ENCODE measurements at regions not wholly inside any gene's neighbourhood (a gene's known extent, or its start where the extent isn't known, plus 50 kb on each side); places are given as distances from the start of the nearest gene placed in this dataset.

DNA sequence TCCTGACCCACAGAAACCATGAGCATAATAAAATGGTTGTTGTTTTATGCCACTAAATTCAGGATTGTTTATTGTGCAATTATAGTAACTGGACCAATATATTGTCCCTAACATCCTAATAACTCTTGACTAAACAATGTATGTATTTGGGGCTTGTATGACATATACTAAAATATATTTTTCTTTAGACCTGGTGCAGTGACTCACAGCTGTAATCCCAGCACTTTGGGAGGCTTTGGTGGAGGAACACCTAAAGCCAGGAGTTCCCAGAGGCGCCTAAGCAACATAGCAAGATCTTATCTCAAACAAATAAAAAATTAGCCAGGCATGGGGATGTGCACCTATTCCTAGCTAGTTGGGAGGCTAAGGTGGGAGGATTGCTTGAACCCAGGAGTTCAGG is 180.4 kb downstream of the SUCNR1 start:
- DNase-seq (ENCODE audit: low read depth in 2 of 2) = no peak

DNA sequence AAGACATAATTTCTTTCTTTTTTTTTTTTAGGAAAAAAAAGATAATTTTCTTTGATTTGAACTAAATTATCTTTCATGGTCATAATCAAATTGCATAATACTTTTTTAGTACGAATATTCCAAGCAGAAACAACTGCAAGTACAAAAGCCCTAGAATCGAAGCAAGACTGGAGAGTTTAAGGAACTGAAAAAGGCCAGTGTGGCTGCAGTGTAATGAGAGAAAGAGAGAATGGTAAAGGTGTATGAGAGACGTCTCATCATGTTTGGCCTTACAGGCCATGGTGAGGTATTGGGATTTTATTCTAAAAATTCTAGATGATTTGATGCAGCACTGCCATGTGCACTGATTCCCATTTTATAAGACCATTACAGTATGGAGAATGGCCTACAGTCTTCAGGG is 180.9 kb downstream of the SUCNR1 start:
- no peak for DNase-seq (ENCODE audit: low read depth in 2 of 2)

DNA sequence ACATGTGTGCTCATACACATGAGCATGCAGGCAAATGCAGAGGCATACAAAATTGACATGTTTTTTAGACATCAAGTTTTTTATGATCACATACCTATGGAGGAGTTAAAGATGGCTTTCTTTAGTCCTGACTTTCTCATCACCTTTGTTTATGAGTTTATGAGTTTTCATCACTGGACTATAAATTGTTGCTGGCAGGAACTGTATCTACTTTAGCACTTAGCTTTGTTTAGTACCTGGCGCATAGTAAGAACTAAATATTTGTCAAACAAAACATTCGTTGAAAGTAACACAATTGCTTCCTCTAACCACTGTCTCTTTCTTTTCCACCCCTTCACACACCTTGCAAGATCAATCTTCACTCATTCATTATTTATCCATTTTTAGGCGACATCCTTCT is 182.6 kb downstream of the SUCNR1 start:
- no peak for DNase-seq (ENCODE audit: low read depth in 2 of 2)

DNA sequence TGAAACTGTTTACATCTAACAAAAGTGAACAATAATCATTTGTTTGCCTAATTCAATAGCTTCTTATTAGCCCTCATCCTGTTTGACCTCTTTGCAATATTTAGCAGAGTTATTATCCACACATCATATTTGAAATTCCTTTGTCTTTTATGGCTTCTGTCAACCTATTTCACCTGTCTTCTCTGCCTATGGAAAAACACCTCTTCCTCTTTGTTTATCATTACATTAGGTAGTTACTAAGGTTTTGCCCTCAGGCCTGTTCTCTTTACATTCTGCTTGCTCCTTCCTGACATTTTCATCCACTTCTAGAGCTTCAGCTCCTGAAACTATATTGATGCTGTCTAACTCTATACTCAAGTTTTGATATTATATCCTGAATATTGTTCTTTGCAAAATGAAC is 183.0 kb downstream of the SUCNR1 start:
- DNase-seq (ENCODE audit: low read depth in 2 of 2) = no peak

DNA sequence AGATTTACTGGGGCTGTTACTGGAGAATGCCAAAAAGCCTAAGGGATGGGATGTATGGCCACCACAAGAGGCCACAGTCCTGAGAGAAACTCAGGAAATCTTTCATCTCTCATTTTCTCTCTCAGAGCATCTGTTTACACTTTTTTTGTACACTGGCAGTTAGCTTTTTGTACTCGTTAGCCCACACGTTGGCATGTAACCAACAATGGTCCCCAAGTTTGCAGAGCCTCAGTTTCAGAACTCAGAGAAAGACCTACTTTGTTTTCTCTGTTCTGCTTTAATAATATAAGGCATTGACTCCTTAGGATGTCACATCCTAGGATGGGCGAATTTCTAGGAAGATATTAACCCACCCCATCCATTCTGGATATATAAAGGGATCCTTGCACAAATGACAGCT is 183.5 kb downstream of the SUCNR1 start:
- no peak for DNase-seq (ENCODE audit: low read depth in 2 of 2)

DNA sequence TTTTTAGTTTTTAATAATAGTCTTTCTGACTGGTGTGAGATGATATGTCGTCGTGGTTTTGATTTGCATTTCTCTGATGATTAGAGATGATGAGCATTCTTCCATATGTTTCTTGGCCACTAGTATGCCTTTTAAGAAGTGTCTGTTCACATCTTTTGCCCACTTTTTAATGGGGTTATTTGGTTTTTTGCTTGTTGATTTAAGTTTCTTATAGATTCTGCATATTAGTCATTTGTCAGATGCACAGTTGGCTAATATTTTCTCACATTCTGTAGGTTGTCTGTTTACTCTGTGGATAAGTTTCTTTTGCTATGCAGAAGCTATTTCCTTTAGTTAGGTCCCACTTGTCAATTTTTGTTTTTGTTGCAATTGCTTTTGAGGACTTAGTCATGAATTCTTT is 185.4 kb downstream of the SUCNR1 start:
- DNase-seq (ENCODE audit: low read depth in 2 of 2) = no peak

DNA sequence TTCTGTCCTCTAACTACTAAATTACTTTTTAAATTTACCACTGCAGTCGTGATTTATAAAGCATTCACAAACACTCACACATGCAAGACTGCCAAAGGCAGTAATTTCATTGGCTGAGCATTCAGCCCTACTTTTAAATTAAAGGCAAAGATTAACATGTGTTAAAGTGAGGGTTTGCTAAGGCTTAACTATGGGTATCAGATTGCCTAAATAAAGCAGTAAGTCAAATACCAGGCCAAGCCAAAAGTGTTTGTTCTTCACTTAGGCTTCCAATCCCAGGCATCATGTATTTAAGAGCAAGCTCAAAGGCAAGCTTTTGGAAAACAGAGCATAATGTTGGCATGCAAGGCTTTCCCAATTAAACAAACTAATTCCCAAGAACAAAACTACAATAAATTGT is 187.3 kb downstream of the SUCNR1 start:
- no peak for DNase-seq (ENCODE audit: low read depth in 2 of 2)

DNA sequence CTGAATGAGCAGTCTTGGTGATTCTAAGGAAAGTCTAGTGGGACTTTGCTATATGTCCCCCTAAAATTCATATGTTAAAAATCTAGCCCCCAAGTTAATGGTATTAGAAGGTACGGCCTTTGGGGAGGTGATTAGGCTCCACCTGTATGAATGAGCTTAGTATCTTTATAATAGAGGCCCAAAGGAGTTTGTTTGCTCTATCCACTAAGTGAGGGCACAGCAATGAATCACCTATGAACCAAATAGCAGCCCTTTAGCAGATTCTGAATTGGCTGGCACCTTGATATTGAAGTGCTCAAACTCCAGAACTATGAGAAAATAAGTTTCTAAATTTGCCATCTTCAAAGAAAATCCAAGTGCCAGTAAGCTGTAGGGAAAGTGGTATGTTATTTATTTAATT is 187.9 kb downstream of the SUCNR1 start:
- no peak for DNase-seq (ENCODE audit: low read depth in 2 of 2)

DNA sequence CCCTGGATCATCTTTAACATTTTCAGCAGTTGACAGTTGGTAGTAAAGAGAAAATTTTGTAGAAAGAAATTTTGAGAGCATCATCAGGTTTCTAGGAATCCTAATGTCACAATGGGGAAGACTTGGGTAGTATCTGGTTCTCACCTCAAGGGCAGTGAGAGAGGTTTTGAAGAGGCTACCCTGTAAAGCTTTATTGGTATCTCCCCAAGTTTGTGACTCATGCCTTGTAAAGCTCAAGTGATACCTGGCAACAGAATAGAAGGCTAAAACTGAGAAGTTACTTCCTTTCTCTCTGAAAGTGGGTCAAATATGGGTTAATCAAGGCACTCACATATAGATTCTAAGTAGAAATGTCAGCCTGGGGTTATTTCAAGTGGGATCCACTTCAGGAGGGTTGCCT is 196.4 kb downstream of the SUCNR1 start:
- DNase-seq (ENCODE audit: low read depth in 2 of 2) = no peak

DNA sequence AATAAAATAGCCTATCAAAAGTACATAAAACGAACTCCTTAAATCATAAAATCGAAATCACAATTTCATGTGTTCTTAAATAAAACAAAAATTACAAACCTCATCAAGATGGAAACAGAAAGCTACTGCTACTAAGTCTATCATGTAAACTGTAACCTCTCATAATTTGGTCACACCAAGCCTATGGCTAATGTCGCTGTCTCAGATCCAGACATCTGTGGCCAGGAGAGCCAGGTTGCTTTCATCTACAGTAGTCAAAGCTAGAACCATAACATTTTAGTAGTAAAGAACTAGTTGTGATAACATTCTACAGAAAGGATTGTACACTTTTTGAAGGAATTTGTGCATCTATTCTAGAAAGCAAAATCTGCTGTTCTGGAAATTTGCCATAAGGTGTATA is 197.4 kb upstream of the MBNL1 start:
- no peak for DNase-seq (ENCODE audit: low read depth in 2 of 2)

DNA sequence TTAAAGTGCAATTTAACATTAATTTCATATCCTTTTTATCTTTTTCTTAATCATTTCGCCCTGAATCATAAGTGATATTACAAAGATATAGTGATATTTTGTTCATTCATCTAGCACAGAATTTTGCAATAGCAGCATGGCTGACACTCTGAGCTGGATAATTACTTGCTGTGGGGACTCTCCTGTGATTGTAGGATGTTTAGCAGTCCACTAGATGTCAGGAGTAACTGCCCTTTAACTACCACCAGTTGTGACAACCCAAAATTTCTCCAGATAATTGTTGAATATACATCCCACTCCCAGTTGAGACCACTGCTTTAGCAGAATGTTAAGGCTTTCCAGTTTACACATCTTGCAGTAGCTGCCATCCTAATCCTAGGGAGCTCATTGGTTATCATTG is 196.8 kb upstream of the MBNL1 start:
- DNase-seq (ENCODE audit: low read depth in 2 of 2) = no peak

DNA sequence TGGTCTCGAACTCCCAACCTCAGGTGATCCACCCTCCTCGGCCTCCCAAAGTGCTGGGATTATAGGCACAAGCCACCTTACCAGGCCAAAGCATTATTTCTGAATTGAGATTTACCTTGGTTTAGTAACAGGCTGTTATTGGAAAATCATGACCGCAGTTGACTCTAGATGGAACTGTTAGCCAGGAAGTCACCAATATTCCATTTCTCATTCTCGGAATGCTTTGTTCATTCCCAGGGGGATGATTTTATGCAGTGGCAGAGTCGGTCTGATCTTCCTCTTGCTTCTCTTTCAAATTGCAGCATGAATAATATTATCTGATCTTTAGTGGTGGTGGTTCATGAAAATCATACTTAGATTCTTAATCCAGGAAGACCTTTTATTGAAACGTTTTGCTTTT is 195.5 kb upstream of the MBNL1 start:
- no peak for DNase-seq (ENCODE audit: low read depth in 2 of 2)

DNA sequence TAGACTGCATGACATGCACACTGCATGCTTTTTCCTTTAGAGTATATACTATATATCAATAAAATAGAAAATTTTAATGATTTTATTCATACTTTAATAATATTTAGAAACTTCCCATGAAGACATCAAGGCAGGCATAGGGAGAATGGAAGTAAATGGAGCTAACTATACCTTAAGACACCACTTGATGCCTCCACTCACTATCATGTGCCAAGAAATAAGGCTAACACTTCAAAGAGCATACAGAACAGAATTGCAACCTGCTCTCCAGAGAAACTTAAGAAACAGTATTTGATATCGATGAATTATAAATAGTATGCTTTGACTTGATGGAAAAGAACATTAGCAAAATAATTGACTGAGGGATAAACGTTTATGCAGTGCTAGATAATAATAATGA is 192.6 kb upstream of the MBNL1 start:
- DNase-seq (ENCODE audit: low read depth in 2 of 2) = no peak

DNA sequence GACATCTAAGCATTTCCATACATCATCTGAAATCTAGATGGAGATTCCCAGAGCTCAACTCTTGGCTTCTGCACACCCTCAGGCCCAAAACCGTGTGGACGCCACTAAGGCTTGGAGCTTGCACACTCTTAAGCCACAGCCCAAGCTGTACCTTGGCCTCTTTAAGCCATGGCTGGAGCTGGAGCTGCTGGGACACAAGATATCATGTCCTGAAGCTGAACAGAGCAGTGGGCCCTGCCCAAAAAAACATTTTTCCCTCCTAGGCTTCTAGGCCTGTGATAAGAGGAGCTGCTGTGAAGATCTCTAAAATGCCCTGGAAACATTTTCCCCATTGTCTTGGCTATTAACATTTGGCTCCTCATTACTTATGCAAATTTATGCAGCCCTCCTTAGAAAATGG is 188.7 kb upstream of the MBNL1 start:
- DNase-seq (ENCODE audit: low read depth in 2 of 2) = no peak

DNA sequence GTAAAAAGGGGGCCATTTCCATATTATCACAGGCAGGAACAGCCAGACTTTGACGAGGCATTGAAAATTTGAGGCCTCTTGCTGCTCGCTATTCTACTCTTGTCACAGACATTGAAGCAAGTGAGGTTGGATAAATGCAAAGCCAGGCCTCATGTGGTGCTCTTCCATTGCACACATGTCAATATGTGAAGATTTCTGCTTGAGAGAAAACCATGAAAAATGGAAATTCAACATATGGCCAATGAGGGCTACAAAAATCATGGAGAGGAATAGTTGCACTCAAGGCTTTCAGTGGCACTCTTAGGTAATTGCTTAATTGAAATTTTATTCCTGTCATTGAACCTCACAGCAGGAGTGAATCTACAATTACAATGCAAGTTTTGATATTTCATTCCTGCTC is 185.6 kb upstream of the MBNL1 start:
- no peak for DNase-seq (ENCODE audit: low read depth in 2 of 2)

DNA sequence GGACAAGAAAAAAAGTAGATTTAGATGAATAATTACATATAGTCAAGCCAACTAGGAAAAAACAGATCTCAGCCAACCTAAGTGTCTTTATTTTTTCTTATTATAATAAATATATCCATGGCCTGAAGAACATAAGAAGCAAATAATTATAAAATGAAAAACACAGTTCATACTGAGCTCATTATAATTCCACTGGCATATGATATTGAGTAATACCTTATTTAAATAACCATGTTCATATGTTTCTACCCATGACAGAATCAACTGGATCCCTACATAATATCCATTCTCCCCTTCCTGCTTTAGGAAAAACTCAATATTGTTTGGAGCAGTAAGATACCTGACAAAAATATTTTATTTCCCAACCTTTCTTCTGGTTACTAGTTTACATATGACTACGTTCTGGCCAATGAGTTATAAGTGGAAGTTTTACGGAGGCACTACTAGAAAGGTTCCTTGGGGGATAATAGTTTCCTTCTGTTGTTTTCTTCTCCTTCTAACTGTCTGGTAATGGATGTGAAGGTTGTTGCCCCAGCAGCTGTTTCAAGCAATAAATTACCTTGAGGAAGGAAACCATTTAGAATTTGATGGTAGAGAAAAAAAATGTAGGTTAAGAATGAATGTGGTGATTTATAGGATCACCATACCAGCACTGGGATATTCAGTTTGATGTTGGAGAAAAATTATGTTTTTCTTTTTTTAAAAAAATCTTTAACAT is 184.1 kb upstream of the MBNL1 start:
- no peak for DNase-seq (ENCODE audit: low read depth in 2 of 2)

DNA sequence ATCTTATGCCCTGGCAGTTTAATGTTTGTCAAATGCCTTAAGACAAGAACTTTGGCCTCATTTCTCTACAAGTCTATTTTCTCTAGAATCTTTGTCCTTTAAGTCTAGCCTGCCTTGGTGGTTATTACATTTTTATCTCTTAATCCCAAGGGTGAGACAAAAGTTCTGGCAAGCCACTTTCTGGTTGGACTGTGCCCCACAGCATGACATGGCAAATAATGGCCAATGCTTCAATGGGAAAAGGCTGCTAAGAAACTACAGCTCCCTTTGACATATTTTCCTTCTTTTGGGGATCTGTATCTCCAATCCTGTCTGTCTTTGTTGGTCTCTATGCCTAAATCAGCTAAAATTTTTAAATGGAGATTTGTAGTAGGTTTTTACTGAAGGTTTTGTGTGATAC is 181.6 kb upstream of the MBNL1 start:
- DNase-seq (ENCODE audit: low read depth in 2 of 2) = no peak

DNA sequence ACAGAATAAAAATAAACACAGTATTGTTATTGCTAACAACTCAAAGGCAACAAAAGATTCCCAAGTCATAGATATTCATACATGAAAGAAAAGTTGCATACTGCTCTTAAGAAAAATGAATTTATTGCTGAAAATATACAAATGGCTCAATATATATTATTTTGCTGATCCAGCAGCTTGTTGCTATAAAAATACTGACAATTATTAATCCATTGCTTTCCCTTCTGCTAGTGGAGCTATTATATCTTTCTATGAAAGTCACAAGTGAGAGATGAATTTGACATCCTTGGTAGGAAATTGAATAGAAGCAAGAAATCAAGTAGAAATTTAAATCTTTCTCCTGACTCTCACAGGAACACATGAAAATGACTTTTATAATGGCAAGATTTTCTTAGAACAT is 179.2 kb upstream of the MBNL1 start:
- no peak for DNase-seq (ENCODE audit: low read depth in 2 of 2)

DNA sequence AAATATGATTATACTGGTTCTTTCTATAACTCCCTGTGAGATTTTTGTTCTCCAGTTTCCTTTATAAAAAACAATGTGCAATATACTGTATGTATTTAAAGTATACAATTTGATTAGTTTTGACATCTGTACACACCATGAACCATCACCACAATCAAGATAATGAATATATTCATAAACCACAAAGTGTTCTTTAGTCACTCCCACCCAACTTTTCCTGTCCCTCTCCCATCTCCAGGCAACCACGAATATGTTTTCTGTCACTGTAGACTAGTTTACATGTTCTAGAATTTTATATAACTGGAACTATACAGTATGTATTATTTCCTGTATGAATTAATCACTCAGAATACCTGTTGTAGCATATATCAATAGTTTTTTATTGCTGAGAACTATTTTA is 177.0 kb upstream of the MBNL1 start:
- DNase-seq (ENCODE audit: low read depth in 2 of 2) = no peak

DNA sequence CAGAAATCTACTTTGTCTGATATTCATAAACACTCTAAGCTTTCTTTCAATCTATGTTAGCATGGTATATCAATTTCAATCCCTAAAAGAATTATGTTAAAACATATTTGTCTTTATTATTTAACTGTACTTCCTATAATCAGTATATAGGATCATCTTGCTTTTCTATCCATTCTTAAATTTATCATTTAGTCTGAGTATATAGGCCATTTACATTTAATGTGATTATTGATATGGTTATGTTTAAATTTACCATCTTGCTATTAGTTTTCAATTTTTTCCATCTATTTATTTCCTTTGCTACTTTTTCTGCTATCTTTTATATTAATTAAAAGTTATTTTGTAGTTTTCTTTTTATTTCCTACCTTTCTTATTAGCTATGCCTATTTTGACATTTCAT is 174.8 kb upstream of the MBNL1 start:
- DNase-seq (ENCODE audit: low read depth in 2 of 2) = no peak

DNA sequence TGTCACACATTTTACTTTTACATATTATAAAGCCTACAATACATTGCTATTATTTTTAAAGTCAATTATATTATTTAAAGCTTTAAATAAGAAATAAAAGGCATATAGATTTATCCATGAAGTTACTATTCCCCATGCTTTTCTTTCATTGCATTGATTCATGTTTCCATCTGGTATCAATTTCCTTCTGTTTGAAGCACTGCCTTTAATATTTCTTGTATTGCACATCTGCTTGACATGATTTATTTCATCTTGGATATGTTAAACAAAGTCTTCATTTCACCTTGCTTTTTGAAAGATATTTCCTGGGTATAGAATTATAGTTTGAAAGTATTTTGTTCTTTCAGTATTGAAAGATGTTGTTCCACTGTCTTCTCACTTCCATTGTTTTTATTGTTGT is 174.3 kb upstream of the MBNL1 start:
- DNase-seq (ENCODE audit: low read depth in 2 of 2) = no peak

DNA sequence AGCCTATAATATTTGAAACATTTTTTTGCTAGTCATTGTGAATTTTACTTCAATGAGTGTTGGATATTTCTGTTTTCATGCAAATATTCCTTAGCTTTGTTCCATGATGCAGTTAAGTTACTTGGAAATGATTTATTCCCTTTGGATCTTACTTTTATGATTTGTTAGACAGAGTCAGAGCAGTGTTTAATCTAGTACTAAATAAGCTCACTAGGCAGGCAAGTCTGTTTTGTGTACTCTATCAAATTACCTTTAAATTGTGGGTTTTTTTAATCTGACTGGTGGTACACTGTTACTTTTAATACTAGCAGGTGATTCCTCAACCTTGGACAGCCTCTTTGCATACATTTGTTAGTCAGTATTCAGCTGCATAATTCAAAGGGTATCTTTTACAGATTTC is 173.3 kb upstream of the MBNL1 start:
- no peak for DNase-seq (ENCODE audit: low read depth in 2 of 2)

DNA sequence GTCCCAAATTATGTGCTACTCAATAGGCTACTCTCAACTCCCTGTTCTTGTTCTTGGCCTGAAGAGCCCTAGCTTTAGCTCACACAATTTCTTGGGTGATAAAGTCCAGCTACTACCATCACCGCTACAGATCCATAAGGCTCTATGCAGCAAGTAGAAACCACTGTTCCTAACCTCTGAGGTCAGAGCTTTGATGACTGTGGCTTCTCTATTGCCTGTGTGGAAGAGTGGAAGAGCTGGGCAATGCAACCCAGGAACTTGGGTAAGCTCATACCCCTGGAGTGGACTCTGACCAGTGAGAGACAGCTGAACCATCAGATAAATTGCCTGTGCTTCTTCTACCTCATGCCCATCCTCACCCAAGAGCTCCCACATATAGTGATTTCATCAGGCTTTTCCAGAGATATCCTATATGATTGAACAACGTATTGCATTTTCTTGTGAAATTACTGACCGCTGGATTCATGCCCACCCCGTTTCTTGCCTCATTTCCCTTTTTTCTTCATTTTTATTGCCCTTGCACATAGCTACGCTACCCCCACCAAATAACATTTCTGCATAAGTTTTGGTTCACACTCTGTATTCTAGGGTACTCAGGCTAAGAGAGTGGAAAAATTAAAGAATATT is 172.3 kb upstream of the MBNL1 start:
- no peak for DNase-seq (ENCODE audit: low read depth in 2 of 2)

DNA sequence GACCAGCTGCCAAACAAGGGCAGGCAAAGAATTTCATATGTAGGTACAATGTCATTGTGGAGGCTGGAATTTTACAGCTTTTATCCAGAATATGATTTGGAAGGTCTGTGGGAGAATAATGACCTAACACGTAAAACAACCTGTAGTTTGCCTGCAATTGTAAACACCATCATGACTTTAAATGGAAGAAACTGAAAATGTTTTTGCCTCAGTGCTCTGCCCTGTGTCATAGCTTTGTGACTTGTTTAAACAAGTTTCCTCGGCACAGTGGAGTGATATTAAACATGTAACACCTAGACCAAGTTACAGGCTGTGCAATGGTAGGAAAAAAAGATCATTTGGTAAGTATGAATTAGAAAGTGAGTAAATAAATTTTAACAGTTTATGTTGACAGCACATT is 171.6 kb upstream of the MBNL1 start:
- DNase-seq (ENCODE audit: low read depth in 2 of 2) = no peak
